K562 (cell line): ENCODE measurements at regions not wholly inside any gene's neighbourhood (a gene's known extent, or its start where the extent isn't known, plus 50 kb on each side); places are given as distances from the start of the nearest gene placed in this dataset.

Experiments
- CBFB ChIP-seq: sonication (generic); formaldehyde crosslinking; IDR thresholded peaks from 2 replicates; pipeline ENCODE4 v1.4.0; 2020; ENCODE audit warnings: mild to moderate bottlenecking, missing genetic modification reagents
- CHD4 ChIP-seq: fragments of 200-600 bp; sonication (generic); IDR thresholded peaks from 3 replicates; pipeline ENCODE4 v1.6.1; 2012; ENCODE audit warnings: low read depth, mild to moderate bottlenecking, mixed read lengths, low read length, inconsistent platforms; ENCODE audit not compliant: insufficient read depth, insufficient replicate concordance, poor library complexity, severe bottlenecking
- CTCF ChIP-seq, 3 experiments: IDR thresholded peaks in 2 of 3; conservative IDR thresholded peaks in 1 of 3; 2 replicates each; pipeline ENCODE4 v1.5.1; 2011 to 2012; ENCODE audit warnings: low read length in 3 of 3, mild to moderate bottlenecking in 3 of 3, control low read depth in 2 of 3, improper control_type of control experiment in 1 of 3, inconsistent platforms in 1 of 3, low read depth in 1 of 3, mixed read lengths in 1 of 3, moderate library complexity in 1 of 3; ENCODE audit not compliant: insufficient read depth in 2 of 3
- FOS ChIP-seq: IDR thresholded peaks from 3 replicates; pipeline ENCODE4 v1.6.1; 2011; ENCODE audit not compliant: insufficient read length; ENCODE audit errors: extremely low read depth
- KLF16 ChIP-seq: IDR thresholded peaks from 2 replicates; pipeline ENCODE4 v1.6.1; 2016; ENCODE audit warnings: antibody characterized with exemption
- NR1H2 ChIP-seq: sonication (generic); formaldehyde crosslinking; IDR thresholded peaks from 2 replicates; pipeline ENCODE4 v1.4.0; 2020; ENCODE audit warnings: mild to moderate bottlenecking, missing genetic modification reagents
- PKNOX1 ChIP-seq: fragments of 450-650 bp; IDR thresholded peaks from 2 replicates; pipeline ENCODE4 v1.6.1; 2016
- SMAD3 ChIP-seq: fragments of 450-650 bp; formaldehyde crosslinking; conservative IDR thresholded peaks from 2 replicates; pipeline ENCODE4 v1.4.0; 2020; ENCODE audit warnings: mild to moderate bottlenecking
- SP1 ChIP-seq: sonication (generic); formaldehyde crosslinking; IDR thresholded peaks from 2 replicates; pipeline ENCODE4 v1.8.1; 2022; ENCODE audit warnings: mild to moderate bottlenecking, missing genetic modification reagents
- TGIF2 ChIP-seq: sonication (generic); formaldehyde crosslinking; IDR thresholded peaks from 2 replicates; pipeline ENCODE4 v1.8.1; 2022; ENCODE audit warnings: mild to moderate bottlenecking, missing genetic modification reagents, moderate library complexity
- TRIM24 ChIP-seq, 2 experiments: fragments of 450-650 bp; IDR thresholded peaks; 2 replicates each; pipeline ENCODE4 v1.6.1; 2016
- UBTF ChIP-seq, 2 experiments: IDR thresholded peaks; 2 replicates each; pipeline ENCODE4 v1.6.1; 2012; ENCODE audit warnings: improper control_type of control experiment in 2 of 2, low read depth in 2 of 2, low read length in 2 of 2, borderline replicate concordance in 1 of 2
- USF2 ChIP-seq: sonication (generic); formaldehyde crosslinking; IDR thresholded peaks from 2 replicates; pipeline ENCODE4 v1.5.0; 2020; ENCODE audit warnings: missing genetic modification reagents
- ZNF282 ChIP-seq: sonication (generic); formaldehyde crosslinking; IDR thresholded peaks from 2 replicates; pipeline ENCODE4 v1.8.1; 2023; ENCODE audit warnings: missing genetic modification reagents

GRCh38 chr15:77695548-77695947, 62.8 kb upstream of the LINGO1 start:
- no peak for TF ChIP-seq TGIF2 (CRISPR knock-in tag)
- no peak for TF ChIP-seq FOS
- TF ChIP-seq CBFB (CRISPR knock-in tag), result no peak
- no peak for TF ChIP-seq PKNOX1
- no peak for TF ChIP-seq UBTF (IDR thresholded peaks at IDR 0.05; ENCODE audit: borderline replicate concordance in 1 of 2, low read depth in 2 of 2, low read length in 2 of 2)
- no peak for TF ChIP-seq CTCF (IDR thresholded peaks at IDR 0.05 in 2 of 3, conservative IDR thresholded peaks at IDR 0.05 in 1 of 3; ENCODE audit: insufficient read depth in 2 of 3, low read depth in 1 of 3, low read length in 3 of 3)
- no peak for TF ChIP-seq KLF16
- no peak for TF ChIP-seq ZNF282 (CRISPR knock-in tag)
- no peak for TF ChIP-seq SP1 (CRISPR knock-in tag)
- no peak for TF ChIP-seq NR1H2 (CRISPR knock-in tag)
- no peak for TF ChIP-seq TRIM24 (IDR thresholded peaks at IDR 0.05)
- no peak for TF ChIP-seq CHD4
- TF ChIP-seq SMAD3 (CRISPR knock-in tag), result no peak
- TF ChIP-seq USF2, result no peak
